AG04449 (cell line): ENCODE measurements at regions not wholly inside any gene's neighbourhood (a gene's known extent, or its start where the extent isn't known, plus 50 kb on each side); places are given as distances from the start of the nearest gene placed in this dataset.

Experiments
- CTCF ChIA-PET: fragments of 350-600 bp; formaldehyde crosslinking; extraction: SDS; loops from one replicate; lab custom pipeline; 2021; ENCODE audit warnings: antibody characterized with exemption; lab: Yijun Ruan, JAX
- POLR2A ChIA-PET: fragments of 400-600, 350-600 bp; formaldehyde crosslinking; extraction: SDS; loops from one replicate; lab custom pipeline; 2020; ENCODE audit warnings: antibody characterized with exemption, inconsistent platforms; lab: Yijun Ruan, JAX
- DNase-seq: peaks from one replicate; pipeline ENCODE4 v3.0.0-alpha.2; 2010; ENCODE audit warnings: low read depth, low spot score
- H3K4me3 ChIP-seq: 2 replicates; pipeline ENCODE4 v1.5.1; 2011; ENCODE audit warnings: low read depth, mild to moderate bottlenecking, control low read depth, low read length
- TF ChIP-seq, protein P1 (sequence below): IDR thresholded peaks from one replicate; pipeline ENCODE4 v1.5.1; 2011; ENCODE audit warnings: mild to moderate bottlenecking, moderate library complexity, low read length, control low read depth, inconsistent platforms; ENCODE audit not compliant: insufficient read depth; ENCODE audit errors: missing control alignments

GRCh38 chr6:163872335-163872734 lies 457.8 kb downstream of the QKI start:
- peak; percentile 94 for DNase-seq
- TF ChIP-seq, protein P1, sequence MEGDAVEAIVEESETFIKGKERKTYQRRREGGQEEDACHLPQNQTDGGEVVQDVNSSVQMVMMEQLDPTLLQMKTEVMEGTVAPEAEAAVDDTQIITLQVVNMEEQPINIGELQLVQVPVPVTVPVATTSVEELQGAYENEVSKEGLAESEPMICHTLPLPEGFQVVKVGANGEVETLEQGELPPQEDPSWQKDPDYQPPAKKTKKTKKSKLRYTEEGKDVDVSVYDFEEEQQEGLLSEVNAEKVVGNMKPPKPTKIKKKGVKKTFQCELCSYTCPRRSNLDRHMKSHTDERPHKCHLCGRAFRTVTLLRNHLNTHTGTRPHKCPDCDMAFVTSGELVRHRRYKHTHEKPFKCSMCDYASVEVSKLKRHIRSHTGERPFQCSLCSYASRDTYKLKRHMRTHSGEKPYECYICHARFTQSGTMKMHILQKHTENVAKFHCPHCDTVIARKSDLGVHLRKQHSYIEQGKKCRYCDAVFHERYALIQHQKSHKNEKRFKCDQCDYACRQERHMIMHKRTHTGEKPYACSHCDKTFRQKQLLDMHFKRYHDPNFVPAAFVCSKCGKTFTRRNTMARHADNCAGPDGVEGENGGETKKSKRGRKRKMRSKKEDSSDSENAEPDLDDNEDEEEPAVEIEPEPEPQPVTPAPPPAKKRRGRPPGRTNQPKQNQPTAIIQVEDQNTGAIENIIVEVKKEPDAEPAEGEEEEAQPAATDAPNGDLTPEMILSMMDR: no peak
- no peak overlapping the region for H3K4me3 ChIP-seq
- POLR2A ChIA-PET: no interaction called here
- CTCF ChIA-PET: no interaction called here

DNA sequence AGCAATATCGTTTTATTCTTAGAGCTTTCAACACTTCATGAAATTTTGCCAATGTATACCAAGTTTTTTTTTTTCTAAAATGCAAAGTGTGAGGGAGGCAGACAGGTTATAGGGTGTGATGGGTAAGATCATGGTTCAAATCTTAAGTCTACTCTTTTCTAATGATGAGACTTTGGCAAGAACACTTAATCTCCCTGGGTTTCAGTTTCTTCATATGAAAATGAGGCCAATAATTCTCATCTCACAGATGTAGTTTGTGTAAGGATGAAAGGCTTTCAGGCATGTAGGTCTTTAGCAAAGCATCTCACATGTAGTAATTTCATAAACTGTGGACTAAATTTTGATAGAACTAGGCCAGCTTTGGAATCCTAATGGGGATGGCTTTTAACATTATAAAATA lies 457.1 kb downstream of the QKI start:
- DNase-seq: no peak
- ChIA-PET POLR2A (interaction anchor here (0.8 kb wide), 1 partner anchor 75 kb away, joined by 4 read pairs; no protein-coding TSS in a partner anchor), CTCF (interaction anchor here (0.7 kb wide), 1 partner anchor 10 kb away, joined by 4 read pairs; no protein-coding TSS in a partner anchor)
- no peak overlapping the region for H3K4me3 ChIP-seq
- TF ChIP-seq, protein P1: no peak

DNA sequence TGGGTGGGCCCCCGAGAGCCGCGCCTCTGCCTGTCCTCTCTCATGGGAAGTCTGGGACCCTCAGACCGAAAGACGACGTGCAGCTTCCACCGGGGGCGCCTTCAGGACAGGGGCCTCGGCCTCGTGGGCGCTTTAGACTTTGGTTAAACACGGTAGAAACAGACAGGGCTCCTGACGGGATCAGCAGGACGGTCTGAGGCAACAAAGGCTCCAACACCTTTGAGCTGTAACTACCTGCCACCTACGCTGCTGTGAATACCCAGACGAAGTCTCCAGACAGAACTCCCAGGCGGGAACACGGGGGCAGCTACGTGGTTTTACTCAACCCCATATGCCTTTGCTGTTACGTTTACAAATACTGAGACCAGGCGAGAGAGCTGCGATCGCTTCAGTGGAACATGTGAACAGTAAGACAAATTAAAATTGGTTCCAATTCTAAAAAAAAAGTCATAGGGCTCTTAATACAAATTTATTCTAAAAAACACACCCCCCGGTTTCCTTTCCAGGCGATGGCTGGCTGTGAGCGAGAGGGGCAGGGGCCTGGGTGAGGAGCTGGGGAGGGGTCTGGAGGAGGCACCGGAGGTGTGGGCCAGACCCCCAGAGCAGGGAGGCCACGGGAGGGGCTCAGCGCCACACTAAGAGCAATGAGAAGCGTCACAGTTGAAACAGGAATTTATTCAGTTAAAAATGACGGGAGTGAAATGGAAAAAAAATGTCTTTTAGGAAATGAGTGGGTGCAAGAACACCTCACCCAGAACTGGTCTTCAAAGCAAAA lies 453.2 kb downstream of the QKI start:
- no peak overlapping the region for H3K4me3 ChIP-seq
- CTCF ChIA-PET: no interaction called here
- POLR2A ChIA-PET: no interaction called here
- TF ChIP-seq, protein P1: no peak
- no peak for DNase-seq

- TF ChIP-seq, protein P1: no peak
- CTCF ChIA-PET: no interaction called here
- POLR2A ChIA-PET: no interaction called here
- DNase-seq: no peak
- H3K4me3 ChIP-seq: no peak overlapping the region
These were observed 451.7 kb downstream of the QKI start for GRCh38 chr6:163866192-163866591.

GRCh38 chr6:163863565-163863964 lies 449.0 kb downstream of the QKI start:
- TF ChIP-seq, protein P1: no peak
- no peak overlapping the region for H3K4me3 ChIP-seq
- ChIA-PET CTCF (no interaction called here), POLR2A (no interaction called here)
- no peak for DNase-seq

DNA sequence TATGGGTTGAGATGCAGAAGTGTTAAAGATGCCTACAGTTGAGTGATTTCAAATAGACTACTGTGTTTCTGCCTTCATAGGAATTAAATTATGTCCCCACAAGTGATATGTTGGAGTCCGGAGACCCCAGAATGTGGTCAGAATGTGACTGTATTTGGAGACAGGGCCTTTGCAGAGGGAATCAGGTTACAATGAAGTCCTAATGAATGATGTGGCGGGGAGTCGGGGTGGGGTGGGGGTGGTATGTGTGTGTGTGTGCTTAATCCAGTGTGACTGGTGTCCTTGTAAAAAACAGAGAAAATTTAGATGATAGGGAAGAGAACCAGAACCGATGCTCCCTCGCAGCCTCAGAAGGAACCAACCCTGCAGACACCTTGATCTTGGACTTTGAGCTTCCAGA lies 448.2 kb downstream of the QKI start:
- ChIA-PET POLR2A (no interaction called here), CTCF (no interaction called here)
- H3K4me3 ChIP-seq: no peak overlapping the region
- DNase-seq: no peak
- TF ChIP-seq, protein P1: no peak
